Femur (tissue), 1 donor: ENCODE measurements at regions not wholly inside any gene's neighbourhood (a gene's known extent, or its start where the extent isn't known, plus 50 kb on each side); places are given as distances from the start of the nearest gene placed in this dataset.
"Not testable (repeated sequence)": the region's sequence is repeated elsewhere in the genome, so short reads cannot be mapped to it uniquely, and the experiment has no call there.

Experiments used
- DNase-seq: peaks from one replicate; pipeline ENCODE4 v3.0.0-alpha.2; 2017

- no peak for DNase-seq
Measured at GRCh38 chr4:28760003-28760402, 1899.4 kb downstream of the STIM2 start.

DNA sequence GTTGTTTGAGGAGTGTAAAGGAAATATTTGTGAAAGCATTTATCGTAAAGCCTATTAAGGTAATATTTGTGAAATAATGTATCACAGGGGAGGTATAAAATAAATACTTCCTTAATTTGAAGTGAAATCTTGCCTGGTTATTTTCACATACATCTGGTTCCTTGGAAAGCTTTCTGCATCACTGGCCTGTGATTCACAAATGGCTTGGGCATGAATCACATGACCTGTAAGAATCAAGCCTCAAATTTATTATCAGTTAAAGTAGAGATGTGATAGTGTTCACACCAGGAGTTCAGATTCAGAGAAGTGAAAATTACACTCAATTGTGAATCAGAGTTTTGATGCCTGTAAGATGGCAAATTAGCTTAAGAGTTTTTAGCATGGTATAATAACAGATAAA, 1911.4 kb downstream of the STIM2 start:
- DNase-seq: no peak

DNA sequence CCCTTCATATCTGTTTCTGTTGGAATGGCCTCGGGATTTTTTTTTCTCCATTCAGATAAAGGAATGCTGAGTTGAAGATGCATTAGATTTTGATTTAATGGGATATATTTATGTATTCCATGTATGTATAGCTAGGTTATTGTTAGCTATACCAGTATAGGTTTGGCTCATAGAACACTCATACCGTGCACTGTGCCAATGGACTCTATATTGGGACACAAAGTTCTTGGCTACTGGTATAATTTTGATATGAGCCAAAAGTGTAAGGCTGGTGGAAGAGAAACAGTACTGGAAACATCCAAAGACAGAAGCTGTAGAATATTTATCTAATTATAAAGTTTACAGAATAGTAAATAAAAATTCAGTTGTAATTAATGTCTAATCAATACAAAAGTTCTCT, 1912.1 kb downstream of the STIM2 start:
- DNase-seq: no peak

DNA sequence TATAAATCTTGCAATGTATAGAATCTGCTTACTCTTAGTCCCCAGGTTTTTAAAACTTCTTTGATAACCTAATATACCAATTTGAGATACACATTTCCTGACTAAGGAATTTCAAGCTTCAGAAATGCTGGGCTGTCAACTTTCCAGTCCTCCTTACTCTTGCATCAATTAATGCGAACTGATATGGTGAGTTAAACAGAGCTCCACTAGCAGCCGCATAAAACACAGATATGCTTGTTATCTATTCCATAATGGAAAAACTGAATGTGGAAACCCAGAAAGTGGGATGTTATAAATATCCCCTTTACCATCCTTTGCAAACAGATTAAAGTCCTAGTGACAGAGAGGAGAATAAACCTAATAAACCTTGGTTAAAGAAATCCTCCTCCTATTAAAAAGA, 1913.7 kb downstream of the STIM2 start:
- no peak for DNase-seq

- DNase-seq: no peak
Measured at GRCh38 chr4:28776004-28776403, 1915.4 kb downstream of the STIM2 start.

DNA sequence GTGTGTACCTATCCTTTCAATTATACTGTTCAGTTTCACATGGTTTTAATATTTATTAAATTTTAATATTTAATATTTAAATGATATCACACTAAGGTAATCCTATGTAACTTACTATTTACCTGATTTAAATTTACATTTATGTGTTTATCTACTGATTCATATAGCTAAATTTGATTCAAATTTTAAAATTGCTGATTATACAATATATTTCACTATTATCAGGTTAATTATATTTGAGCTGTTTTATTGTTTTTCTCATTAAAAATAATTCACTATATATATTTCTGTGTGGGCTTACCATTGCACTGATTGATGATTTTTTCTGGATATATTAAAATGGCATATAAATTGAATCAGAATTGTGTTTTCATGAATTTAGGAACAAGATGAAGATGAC, 1923.5 kb downstream of the STIM2 start:
- DNase-seq: no peak

DNA sequence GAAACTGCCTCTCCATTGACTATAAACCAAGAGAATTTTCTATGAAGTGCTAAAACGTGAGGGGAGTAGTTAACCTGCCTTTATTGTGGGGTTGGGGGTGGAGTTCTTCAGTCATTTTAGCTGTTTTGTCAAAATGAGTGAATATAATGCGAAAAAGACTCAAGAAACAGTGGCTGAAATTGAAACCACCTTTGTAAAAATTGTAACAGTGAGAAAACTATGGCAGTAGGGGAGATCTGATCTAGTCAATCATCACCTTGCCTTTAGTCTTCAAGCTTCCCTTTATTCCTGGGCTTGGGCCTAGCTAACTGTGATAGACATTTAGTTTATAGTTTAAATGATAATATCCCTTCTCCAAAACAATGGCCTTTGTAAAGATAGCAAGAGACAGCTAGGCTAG, 1927.3 kb downstream of the STIM2 start:
- DNase-seq: no peak

GRCh38 chr4:28788929-28789490, 1928.4 kb downstream of the STIM2 start:
- DNase-seq: no peak

GRCh38 chr4:28792917-28793597, 1927.1 kb upstream of the PCDH7 start:
- DNase-seq: no peak

GRCh38 chr4:28799696-28800095, 1920.5 kb upstream of the PCDH7 start:
- DNase-seq: no peak

DNA sequence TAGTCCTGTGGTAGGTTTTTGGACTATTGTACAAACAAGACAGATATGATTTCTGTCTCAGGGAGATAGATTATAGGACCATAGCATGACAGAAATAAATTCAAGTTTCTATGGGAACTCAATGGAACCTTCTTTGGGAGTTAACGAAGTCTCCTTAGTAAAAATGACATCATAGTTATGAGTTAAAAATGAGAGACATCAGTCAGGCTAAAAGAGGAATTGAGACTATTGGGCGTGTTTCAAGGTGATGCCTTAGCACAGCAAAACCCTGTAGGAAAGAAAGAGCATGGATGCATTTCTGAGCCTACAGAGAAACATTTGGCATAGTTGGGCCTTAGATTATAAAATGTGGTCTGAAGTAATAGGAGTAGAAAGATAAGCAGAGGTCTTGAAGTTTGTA, 1909.1 kb upstream of the PCDH7 start:
- DNase-seq: no peak

- DNase-seq: no peak
Measured at GRCh38 chr4:28822163-28822562, 1898.0 kb upstream of the PCDH7 start.

GRCh38 chr4:28827866-28828265, 1892.3 kb upstream of the PCDH7 start:
- DNase-seq: no peak

- no peak for DNase-seq
Measured at GRCh38 chr4:28831867-28832266, 1888.3 kb upstream of the PCDH7 start.

GRCh38 chr4:28832444-28832843, 1887.7 kb upstream of the PCDH7 start:
- DNase-seq: no peak

DNA sequence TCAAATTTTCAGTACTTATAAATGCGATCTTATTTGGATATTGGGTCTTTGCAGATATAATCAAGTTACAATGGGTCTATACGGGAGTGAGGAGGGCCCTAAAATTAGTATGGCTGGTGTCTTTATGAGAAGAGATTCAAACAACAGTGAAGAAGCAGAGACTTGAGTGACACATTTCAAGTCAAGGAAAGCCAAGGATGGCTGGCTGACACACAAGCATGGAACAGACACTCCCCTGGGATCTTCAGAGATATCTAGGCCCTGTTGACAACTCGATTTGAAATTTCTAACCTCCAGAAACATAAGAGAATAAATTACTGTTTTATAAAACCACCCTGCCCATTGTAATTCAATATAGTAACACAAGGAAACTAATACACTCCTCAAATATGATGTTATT, 1886.0 kb upstream of the PCDH7 start:
- DNase-seq: no peak

DNA sequence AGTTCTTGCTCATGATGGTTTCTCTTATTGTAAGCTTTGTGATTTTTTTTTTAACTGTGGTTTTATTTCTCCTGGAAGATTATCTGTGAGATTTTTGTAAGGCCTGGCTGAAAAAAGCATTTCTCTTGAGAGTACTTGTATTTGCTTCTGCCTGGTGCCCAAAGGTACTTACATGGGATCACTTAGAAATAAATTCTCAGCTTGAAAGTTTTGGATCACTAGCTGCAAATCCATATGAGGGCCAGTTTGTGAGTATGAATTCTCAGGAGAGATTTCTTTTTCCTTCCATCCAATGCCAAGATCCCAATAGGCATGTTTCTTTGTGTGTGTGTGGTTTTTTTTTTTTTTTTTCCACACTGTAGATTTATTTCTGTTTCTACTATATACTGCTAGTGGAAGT, 1884.7 kb upstream of the PCDH7 start:
- no peak for DNase-seq

DNA sequence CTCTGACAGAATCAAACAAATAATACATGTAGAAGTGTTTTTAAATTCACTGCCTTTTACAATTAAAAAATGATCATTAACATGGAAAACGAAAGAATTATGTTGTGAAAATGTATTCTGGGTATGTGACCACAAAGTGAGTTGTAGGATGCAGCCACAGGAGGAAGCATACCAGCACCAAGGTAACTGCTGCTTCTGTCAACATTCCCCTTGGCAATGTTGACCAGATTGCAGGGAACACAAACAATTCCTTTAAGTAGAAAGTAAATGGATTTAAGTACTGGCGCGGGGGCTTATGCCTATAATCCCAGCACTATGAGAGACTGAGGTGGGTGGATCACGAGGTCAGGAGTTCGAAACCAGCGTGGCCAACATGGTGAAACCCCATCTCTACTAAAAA, 1877.9 kb upstream of the PCDH7 start:
- no peak for DNase-seq

GRCh38 chr4:28845158-28845557, 1875.0 kb upstream of the PCDH7 start:
- DNase-seq: no peak

DNA sequence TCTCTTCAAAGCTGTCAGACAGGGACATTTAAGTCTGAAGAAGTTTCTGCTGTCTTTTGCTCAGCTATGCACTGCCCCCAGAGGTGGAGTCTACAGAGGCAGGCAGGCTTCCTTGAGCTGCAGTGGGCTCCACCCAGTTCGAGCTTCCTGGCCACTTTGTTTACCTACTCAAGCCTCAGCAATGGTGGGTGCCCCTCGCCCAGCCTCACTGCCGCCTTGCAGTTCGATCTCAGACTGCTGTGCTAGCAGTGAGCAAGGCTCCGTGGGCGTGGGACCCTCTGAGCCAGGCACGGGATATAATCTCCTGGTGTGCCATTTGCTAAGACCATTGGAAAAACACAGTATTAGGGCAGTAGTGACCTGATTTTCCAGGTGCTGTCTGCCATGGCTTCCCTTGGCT, 1863.1 kb upstream of the PCDH7 start:
- DNase-seq: not testable (repeated sequence)

GRCh38 chr4:28868841-28869240, 1851.3 kb upstream of the PCDH7 start:
- no peak for DNase-seq

DNA sequence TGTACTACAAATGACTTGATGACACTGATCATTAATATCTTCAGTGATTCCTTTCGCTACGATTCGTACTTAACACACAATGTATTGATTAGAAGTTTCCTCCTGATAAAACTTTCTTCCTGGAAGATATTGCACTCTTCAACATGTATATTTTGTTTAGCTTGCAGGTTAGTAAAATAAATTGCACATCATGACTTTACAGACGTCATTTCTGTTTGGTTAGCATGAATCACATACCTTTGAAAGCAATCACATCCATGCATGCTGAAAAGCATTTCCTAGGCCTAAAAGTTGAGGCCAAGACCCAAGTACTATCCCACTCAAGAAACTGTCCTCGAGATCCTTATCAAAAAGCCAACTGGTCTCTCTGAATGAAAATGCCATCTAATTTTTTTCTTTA, 1841.0 kb upstream of the PCDH7 start:
- no peak for DNase-seq

- no peak for DNase-seq
Measured at GRCh38 chr4:28879900-28880299, 1840.3 kb upstream of the PCDH7 start.

GRCh38 chr4:28883211-28883610, 1837.0 kb upstream of the PCDH7 start:
- no peak for DNase-seq

DNA sequence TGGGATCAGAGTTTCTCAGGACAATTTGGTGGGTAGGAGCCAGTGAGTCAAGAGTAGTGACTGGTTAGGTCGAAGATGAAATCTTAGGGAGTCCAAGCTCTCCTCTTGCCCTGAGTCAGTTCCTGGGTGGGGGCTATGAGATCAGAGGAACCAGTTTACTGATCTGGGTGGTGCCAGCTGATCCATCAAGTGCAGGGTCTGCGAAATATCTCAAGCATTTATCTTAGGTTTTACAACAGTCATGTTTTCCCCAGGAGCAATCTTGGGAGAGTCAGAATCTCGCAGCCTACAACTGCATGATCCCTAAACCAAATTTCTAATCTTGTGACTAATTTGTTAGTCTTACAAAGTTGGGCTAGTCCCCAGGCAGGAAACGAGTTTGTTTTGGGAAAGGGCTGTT, 1833.2 kb upstream of the PCDH7 start:
- no peak for DNase-seq
